Activated T-helper 1 cell treated with anti-CD3 and anti-CD28 coated beads, Interleukin-2, amount 50 U/mL, for 16 hours (primary cell): ENCODE measurements at regions not wholly inside any gene's neighbourhood (a gene's known extent, or its start where the extent isn't known, plus 50 kb on each side); places are given as distances from the start of the nearest gene placed in this dataset.

Source experiments
- DNase-seq, 2 donors: peaks; one replicate each; pipeline ENCODE4 v3.0.0-alpha.2; 2020; ENCODE audit warnings: low read depth in 1 of 2, low spot score in 1 of 2

DNA sequence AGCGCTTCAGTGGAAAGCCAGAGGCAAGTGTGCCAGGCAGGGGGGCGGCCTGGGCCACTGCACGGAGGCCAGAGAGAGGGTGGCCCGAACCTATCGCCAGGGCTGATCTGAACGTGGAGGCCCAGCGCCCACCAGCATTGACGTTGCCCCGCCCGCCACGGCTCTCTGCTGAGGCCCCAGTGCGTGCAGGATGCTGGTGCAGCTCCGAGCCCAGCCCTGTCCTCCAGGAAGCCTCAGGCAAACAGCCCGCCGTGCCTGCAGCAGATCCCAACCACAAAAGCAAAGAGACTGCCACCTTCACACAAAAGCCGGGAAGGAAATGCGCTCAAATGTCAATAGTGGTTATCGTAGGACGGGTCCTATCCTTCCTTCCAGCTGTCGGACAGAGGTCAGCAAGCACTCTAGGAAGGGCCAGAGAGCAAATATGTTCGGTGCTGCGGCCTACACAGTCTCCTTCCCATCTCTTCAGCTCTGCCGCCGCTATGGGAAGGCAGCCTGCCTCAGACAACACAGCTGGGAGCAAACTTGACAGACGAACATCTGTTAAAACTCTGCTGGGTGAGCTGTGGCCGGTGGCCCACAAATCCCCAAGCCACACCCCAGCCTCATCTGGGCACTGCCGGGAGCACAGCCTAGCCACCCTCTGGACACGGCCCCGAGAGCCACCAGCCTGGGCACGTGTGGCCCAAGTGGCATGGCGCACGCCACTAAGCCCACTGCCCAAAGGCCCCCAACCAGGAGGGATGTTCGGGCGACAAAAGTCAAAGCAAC is 146.2 kb downstream of the CRYBB2 start:
- DNase-seq, result no peak

DNA sequence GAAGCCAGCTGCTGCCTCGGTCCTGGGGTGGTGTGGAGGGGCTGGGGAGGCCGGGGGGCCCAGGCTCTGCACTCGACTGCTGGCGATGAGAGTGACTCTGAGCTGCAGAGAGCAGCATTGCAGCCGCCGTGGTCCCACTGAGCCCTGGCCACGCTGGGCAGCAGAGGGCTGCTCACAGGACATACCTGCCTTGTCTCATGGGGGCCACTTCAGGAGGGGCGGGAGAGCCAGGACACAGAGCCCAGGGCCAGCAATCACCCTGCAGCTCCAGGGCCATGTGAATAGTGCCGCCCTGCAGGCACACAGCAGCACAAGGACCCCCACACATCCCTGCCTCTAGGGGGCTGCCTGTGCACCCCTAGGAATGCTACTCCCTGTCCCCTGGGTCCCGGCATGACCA is 147.0 kb downstream of the CRYBB2 start:
- no peak for DNase-seq

DNA sequence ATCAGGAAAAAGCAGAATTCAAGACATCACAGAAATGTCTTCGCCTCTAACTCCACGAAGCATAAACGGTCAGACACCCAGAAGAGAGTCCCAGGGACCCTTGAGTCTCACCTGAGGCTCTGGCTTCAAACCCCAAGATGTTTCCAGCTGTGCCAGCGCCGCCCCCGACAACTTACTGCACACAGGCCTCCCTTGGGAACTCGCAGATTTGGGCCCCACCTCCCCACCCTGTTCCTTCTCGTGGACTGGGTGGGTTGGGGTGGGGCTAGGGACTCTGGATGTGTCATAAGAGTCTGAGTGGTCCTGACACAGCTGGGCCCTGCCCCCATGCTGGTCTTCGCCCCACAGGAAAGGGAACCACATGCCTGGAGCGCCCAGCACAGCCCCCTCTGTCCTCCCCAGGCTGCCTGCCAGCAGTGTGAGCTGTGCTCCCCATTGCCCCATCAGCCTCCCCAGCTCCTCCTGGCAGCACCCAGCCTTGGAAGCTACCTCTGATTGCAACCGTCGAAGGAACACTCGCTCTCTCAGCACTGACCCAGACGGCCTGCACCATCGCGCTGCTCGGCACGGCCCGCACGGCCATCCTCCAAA is 147.5 kb downstream of the CRYBB2 start:
- DNase-seq, result no peak

DNA sequence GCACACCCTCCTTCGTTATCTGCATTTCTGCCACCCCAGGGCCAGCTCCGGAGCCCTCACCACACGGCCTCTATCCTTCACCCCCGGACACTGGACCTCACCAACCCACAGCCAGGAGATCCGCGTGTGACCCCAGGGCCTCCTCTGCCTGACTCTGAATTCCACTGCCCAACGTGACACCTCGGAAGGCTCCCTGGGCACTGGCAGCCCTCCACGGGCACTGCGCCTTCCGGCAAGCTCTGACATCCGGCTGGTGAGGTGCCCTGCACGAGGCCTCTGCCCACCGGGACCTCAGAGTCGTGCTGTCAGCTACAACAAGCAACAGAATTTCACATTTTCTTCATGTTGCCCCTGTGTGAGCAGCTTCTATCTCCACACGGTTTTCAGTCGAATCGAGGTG is 148.3 kb downstream of the CRYBB2 start:
- no peak for DNase-seq

DNA sequence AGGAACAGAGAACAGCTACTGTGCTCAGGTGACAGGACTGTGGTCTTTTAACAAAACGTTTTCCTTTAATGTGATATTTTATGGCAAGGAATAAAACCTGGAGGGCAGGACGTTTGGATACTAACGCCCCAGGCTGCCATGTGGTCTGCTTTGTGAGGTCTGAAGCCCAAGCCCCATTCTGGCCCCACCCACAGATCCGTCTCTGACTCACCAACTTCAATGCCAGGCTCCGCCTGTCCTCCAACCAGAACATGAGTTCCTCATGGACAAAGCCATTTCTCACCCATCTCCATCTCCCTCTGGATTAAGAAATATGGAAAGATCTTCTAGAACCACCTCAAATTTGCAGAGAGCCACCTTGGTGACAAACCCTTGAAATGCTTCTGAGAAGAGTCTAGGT is 148.8 kb downstream of the CRYBB2 start:
- DNase-seq, result no peak

DNA sequence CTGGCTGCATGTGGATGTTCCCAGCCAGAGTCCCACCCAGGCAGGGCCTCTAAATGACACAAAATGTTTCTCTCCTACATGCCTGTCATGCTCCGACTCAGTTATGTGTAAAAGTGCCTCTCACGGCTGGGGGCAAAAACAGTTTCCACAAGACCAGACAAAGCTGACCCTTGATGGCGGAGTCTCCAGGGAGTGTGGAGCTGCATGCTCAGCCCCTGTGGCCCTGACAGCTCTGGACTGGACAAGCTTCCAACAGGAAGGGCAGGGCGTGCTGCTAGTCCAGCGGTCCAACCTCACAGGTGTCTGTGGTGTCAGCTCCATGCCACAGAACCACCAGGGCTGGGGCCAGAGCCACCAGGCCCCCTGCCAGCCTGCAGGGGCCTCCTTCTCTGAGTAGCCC is 149.6 kb downstream of the CRYBB2 start:
- DNase-seq, result no peak

DNA sequence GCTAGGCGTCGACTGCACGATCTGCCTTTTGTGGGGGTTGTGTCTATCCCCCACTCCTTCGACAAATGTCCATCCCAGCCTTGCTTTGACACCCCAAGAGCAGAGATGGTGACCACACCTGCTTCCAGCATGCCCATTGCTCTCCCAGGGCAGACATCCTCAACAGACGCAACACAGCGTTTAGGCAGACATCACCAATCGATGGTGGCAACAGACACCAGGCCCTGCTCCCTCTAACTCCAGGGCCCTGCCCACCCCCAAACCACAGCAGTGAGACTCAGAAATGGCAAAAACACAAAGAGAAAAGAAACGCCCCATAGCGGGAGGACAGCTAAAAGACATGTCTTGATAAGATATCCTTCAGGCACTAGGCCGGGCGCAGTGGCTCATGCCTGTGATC is 150.9 kb downstream of the CRYBB2 start:
- DNase-seq, result no peak

DNA sequence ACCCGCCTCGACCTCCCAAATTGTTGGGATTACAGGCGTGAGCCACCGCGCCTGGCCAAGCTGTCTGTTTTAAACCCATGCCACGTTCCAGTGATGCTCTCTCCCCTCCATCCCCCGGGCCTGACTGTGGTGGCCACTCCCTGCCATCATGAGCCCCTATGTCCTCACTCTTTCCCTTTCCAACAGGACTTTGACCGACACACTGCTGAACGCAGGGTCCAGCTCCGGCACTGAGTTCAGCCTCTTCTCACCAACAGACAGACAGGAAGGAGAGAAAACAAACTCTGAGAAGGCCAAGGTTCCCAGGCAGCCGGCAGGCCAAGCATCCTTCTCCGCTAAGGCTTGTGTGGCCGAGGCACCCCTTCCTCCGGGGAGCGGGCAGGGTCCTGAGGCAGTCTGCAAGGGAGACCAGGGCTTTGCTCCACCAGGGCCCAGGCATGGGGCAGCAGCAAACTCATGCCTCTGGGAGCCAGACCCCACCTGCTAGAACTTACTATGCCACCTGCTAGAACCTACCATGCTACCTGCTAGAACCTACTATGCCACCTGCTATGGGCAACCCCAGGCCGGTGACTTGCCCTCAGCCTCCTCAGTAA is 152.7 kb downstream of the CRYBB2 start:
- no peak for DNase-seq

DNA sequence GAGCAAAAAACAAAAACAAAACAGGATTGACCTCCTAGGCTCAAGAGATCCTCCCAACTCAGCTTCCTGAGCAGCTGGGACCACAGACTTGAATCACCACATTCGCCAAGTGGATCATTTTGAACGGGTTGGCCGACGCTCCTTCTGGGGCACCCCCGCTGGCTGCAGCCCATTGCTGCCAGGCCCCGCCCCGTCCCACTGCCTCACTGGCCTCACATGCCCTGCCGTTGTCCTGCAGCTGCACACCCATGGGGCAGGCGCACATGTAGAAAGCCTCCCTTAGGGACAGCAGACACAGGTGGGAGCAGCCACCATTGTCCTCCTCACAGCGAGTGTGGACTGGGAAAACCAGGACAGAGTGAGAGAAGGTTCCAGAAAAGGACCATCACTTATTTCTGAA is 154.5 kb downstream of the CRYBB2 start:
- DNase-seq, result no peak

DNA sequence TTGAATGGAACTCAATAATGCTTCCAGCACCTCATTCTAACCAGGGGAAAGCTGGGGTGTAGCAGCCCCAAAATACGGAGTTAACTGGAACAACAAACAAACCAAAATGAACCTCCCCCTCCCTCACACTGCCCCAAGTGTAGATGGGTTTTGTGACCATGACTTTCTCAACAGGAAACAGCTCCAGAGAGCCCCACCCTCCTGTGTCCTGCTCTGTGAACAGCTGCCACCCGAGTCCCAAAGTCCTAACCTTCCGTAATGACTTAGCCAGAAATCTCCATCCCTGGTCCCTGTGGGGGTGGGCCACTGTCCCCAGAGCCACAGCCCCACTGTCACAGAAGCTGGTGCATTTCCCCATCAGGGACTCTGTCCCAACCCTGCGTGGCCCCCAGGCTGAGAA is 155.4 kb downstream of the CRYBB2 start:
- DNase-seq, result no peak

DNA sequence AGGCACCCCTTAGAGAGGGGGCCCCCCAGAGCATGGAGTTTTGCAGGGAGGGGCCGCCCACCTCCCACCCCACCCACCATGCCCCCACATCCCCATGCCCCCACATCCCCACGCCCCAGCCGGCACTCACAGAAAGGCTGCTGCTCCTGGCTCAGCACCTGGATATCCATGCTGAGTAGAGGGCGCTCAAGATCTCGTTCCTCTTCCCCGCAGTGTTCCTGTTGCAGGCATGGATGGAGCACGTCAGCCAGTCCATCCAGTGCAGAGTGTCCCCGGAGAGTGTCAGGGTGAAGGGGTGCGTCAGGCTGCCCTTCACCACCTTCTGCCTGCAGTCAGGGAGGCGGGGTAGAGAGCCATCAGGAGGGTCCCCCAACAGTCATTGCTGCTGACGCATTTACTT is 156.2 kb downstream of the CRYBB2 start:
- no peak for DNase-seq

DNA sequence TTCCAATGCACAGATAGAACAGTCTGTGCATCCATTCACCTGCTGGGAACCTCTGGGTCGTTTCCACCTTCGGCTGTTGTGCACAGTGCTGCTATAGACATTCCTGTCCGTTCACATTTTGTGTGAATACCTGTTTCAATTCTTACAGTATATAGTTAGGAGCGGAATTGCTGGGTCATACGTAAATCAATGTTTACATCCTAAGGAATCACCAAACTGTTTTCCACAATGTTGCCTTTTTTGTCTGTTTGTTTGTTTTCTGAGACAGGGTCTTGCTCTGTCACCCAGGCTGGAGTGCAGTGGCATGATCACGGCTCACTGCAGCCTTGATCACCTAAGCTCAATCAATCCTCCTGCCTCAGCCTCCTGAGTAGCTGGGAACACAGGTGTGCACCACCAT is 158.3 kb downstream of the CRYBB2 start:
- no peak for DNase-seq

DNA sequence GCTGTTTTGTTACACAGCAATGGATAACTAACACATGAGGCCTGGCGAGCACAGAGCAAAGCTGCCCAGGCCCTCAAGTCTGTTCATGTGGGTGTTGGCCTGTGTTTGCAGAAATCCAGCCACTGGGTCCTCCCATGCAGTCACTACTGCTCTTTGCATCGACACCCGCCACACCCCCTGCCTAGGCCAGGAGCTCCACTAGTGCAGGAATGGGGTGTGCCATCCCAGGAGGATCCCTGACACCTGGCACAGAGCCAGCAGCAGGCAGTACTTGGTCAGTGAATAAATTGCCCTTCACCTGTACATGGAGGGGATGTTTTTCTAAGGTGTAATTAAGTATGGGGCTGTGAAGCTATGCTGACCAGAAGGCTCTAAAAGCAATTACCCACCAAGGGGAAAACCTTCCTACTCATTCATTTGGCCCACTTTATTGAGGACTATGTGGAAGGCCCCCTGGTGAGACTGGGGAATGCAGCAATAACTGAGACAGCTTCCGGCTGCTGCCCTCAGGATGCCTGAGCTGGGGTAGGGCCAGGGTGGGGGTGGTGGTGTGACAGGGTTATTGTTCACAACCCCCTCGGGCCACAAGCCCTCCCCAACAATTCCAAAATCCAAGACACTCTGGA is 160.8 kb downstream of the CRYBB2 start:
- DNase-seq, result no peak

DNA sequence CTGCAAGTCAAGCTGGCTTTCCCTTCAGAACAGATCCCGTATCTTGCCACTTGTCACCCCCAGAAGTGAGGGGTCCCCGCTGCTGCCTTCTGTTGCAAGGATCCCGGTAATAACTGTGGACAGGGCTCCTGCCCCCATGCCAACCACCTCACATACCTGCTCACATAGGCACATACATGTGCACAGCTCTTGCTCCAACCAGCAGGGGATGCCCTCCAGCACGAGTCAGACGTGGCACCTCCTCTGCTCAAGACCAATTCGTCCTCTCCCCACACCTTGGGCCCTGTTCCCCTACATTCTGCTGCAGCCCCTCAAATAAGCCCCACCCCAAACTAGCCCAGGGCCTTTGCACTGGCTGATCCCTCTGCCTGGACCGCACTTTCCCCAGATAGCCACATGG is 163.3 kb downstream of the CRYBB2 start:
- no peak for DNase-seq

DNA sequence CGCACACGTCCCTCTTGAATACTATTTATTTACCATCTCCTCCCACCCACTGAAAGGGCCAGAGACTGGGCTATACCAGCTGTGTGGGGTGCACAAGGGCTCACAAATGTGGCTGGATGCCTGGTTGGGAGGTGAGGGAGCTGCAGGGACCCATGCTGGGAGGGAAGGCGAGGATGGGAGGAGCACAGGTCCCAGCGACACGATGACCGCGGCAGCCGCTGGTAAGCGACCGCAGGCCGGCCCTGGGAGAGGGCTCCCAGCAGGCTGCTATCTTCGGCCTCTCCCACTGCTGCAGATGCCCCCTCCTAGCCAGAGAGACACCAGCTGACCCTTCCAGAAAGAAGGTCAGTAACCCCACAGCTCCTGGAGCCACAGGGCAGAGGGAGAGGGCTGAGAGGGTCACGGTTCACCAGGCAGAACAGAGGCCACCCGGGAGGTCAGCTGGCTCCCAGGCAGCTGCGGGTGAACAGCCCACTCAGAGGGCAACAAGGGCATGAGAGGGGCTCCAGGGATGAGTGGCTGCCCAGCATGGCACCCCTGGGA is 163.9 kb downstream of the CRYBB2 start:
- DNase-seq, result no peak

DNA sequence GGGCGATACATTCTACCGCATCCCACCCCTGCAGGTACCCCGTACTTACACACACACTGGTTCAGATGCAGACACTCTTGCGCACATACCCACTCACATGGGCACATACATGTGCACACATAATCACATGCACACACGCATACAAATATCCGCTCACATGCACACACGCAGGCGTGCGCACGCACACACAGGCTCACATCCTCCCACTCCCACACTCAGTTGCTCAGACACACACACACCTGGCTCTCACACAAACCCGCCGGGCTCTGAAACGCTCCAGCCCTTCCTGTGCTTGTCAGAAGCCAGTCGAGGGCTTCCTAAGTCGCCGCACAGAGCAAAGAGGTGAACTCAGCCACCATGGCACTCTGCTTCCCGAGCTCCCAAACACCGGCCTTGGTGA is 164.5 kb downstream of the CRYBB2 start:
- no peak for DNase-seq

DNA sequence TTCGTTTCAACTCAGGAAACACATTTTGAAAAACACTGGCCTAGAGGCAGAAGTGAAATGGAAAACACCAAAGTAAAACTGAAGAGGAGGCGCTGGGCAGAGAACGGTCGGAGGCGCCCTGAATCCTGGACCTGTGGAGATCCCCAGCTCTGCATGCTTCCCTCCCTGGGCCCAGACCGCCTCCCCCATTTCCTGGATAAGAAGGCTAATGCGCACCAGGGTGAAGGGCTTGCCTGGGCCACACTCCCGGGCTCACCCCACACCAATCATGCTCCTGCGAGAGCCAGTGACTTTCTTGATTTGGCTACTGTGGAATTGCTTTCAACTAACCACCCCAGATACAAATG is 167.1 kb downstream of the CRYBB2 start:
- no peak for DNase-seq

DNA sequence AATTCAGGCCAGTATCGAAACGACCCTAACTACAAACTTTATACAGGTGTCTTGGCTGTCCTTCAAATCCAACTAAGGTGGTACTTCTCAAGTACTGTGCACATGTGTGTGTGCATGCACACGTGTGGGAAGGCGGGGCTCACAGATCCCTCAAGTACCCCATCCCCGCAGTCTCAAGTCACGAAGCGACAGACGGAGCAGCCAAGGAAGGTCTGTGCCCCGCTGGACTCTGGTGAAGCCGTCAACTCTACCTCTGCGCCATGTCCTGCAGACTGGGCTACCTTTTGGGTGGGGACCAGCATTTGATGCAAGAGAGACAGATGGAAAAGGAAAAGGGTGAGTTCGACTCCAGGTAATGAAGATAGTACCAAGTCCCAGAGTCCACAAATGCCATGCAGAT is 169.0 kb downstream of the CRYBB2 start:
- no peak for DNase-seq

DNA sequence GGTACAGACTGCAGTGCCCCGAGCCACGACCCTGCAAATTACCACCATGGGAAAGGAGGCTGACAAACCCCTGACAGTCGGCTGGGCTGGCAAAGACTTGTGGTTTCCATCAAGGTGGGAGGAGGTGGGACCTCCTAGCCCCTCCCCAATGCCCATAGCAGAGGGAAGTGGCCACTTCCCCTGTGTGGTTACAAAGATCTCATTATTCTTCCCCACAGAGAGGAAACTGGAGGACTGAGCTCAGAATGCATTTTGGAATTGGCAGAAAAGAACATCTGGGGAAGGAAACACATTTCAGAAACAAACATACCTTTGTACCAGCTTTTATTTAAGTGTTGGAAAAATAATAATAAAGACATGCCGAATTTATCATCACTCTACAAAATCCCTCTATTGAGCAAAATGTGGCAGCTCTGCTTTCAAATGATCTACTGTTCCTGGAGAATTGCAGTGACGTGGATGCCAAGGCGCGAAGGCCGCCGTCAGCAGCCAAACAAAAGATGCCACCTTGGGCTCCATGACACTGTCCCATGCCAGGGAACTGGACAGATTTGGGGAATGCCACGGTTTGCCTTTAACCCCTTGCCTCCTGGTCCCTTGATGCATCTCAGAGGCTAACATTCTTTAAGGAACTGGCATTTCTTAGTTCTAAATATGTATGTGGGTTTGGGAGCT is 169.6 kb downstream of the CRYBB2 start:
- DNase-seq, result no peak

DNA sequence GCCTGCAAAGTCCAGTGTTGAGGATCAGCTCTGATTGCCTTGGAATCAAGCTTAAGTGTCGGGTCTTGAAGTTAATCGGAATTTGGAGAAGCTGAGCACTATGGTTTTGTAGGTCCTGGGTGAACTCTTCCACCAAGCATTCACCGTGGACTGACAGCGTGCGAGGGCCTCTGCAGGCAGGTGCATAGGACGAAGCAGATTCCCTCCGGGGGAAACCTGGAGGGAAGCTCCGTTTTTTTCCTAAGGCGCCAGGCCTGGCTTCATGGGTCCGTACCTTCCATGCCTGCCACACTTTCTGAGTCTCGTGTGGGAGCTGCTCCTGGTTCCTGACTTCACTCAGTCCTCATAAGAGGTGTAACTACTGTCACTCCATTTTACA is 170.1 kb downstream of the CRYBB2 start:
- DNase-seq, result no peak
